ENCODE measurements at regions not wholly inside any gene's neighbourhood (a gene's known extent, or its start where the extent isn't known, plus 50 kb on each side); places are given as distances from the start of the nearest gene placed in this dataset.

DNA sequence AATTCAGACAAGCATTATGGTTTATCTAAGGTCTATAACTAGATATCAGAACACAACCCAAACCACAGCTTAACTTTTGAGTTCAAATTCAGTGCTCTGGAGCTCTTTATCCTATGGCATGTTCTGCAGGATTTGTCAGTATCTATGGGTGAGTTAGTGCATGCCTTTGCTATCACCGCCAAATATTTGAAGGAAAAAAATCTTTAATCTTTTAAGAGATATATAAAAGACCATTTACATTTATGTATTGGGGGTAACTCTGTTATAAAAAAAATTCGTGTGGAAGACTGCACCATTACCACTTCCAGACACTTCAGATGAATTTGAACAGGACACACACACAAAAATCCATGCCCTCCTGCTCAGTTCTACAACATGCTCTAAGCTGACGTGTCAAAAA lies 313.5 kb upstream of the CHORDC1 start:
- Mint-ChIP-seq H3K36me3 (ENCODE audit: low read depth) (no peaks in the 10 kb centered on the region), H3K4me1 (no peaks in the 10 kb centered on the region), H3K27me3 (ENCODE audit: low read depth, poor library complexity) (no peaks in the 10 kb centered on the region), H3K27ac (no peak overlapping the region), H3K4me3 (no peak overlapping the region), H3K9me3 (no peaks in the 10 kb centered on the region)
- no peak for DNase-seq
- TF ChIP-seq, protein P1, sequence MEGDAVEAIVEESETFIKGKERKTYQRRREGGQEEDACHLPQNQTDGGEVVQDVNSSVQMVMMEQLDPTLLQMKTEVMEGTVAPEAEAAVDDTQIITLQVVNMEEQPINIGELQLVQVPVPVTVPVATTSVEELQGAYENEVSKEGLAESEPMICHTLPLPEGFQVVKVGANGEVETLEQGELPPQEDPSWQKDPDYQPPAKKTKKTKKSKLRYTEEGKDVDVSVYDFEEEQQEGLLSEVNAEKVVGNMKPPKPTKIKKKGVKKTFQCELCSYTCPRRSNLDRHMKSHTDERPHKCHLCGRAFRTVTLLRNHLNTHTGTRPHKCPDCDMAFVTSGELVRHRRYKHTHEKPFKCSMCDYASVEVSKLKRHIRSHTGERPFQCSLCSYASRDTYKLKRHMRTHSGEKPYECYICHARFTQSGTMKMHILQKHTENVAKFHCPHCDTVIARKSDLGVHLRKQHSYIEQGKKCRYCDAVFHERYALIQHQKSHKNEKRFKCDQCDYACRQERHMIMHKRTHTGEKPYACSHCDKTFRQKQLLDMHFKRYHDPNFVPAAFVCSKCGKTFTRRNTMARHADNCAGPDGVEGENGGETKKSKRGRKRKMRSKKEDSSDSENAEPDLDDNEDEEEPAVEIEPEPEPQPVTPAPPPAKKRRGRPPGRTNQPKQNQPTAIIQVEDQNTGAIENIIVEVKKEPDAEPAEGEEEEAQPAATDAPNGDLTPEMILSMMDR (IDR thresholded peaks at IDR 0.05), result no peak

DNA sequence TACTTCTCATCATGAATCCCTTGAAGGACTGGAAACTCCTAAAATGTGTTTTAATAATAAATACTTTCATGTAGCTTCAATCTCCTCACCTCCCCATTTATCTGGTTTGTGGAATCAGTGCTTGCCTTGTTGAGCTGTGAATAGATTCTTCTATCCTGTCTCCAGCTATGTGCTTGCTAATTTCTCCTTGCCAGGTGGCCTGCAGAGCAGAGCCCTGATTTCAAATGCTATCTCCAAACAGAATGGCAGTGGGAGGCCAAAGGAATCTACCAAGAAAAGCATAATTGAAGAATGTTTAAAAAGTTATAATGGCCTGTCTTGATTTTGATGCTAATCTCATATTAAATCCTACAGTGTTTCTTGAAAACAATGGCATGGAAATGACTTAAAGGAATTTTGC lies 309.3 kb upstream of the CHORDC1 start:
- no peak overlapping the region for H3K4me3 Mint-ChIP-seq
- H3K27ac Mint-ChIP-seq, result no peak overlapping the region
- no peaks in the 10 kb centered on the region for H3K36me3 Mint-ChIP-seq (ENCODE audit: low read depth)
- H3K9me3 Mint-ChIP-seq, result no peaks in the 10 kb centered on the region
- H3K4me1 Mint-ChIP-seq, result no peaks in the 10 kb centered on the region
- TF ChIP-seq, protein P1 (IDR thresholded peaks at IDR 0.05), result no peak
- DNase-seq, result no peak
- H3K27me3 Mint-ChIP-seq (ENCODE audit: low read depth, poor library complexity), result no peaks in the 10 kb centered on the region

GRCh38 chr11:90531001-90531400 lies 308.2 kb upstream of the CHORDC1 start:
- H3K4me1 Mint-ChIP-seq, result no peaks in the 10 kb centered on the region
- no peak for DNase-seq
- no peaks in the 10 kb centered on the region for H3K27me3 Mint-ChIP-seq (ENCODE audit: low read depth, poor library complexity)
- no peaks in the 10 kb centered on the region for H3K36me3 Mint-ChIP-seq (ENCODE audit: low read depth)
- H3K4me3 Mint-ChIP-seq, result no peak overlapping the region
- TF ChIP-seq, protein P1 (IDR thresholded peaks at IDR 0.05), result no peak
- no peak overlapping the region for H3K27ac Mint-ChIP-seq
- no peaks in the 10 kb centered on the region for H3K9me3 Mint-ChIP-seq

GRCh38 chr11:90525962-90526361 lies 303.1 kb upstream of the CHORDC1 start:
- Mint-ChIP-seq H3K27me3 (ENCODE audit: low read depth, poor library complexity) (no peaks in the 10 kb centered on the region), H3K4me1 (no peaks in the 10 kb centered on the region), H3K27ac (no peak overlapping the region), H3K9me3 (no peaks in the 10 kb centered on the region), H3K4me3 (no peak overlapping the region), H3K36me3 (ENCODE audit: low read depth) (no peaks in the 10 kb centered on the region)
- no peak for DNase-seq
- TF ChIP-seq, protein P1 (IDR thresholded peaks at IDR 0.05), result no peak

- Mint-ChIP-seq H3K9me3 (no peaks in the 10 kb centered on the region), H3K36me3 (ENCODE audit: low read depth) (no peaks in the 10 kb centered on the region), H3K4me1 (no peaks in the 10 kb centered on the region), H3K4me3 (no peak overlapping the region), H3K27me3 (ENCODE audit: low read depth, poor library complexity) (no peaks in the 10 kb centered on the region), H3K27ac (no peak overlapping the region)
- TF ChIP-seq, protein P1 (IDR thresholded peaks at IDR 0.05), result no peak
- DNase-seq, result no peak
Measured at GRCh38 chr11:90512846-90513245, 290.0 kb upstream of the CHORDC1 start.

DNA sequence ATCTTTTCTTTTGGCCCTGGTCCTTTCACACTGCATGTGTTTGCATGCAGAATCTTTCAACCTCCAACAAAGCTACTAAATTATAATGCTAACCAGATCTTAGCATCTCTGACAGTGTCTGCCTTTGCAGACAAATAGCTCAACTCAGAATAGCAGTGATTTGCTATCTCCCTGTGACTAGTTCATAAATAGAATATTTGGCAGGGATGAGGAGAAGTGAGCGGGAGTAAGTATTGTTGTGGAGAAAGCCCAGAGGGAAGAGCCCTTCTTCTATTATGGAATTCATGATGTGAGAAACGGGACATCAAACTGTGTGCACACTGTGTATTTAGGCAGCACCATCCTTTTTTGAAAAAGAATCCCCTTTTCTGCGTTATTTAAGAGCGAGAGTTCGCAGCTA lies 288.0 kb upstream of the CHORDC1 start:
- H3K4me1 Mint-ChIP-seq, result no peaks in the 10 kb centered on the region
- DNase-seq, result no peak
- H3K4me3 Mint-ChIP-seq, result no peak overlapping the region
- H3K36me3 Mint-ChIP-seq (ENCODE audit: low read depth), result no peaks in the 10 kb centered on the region
- H3K27ac Mint-ChIP-seq, result no peak overlapping the region
- H3K9me3 Mint-ChIP-seq, result no peaks in the 10 kb centered on the region
- TF ChIP-seq, protein P1 (IDR thresholded peaks at IDR 0.05), result no peak
- no peaks in the 10 kb centered on the region for H3K27me3 Mint-ChIP-seq (ENCODE audit: low read depth, poor library complexity)

All from nephron progenitor cell (in vitro differentiated cells).